ENCODE measurements at regions not wholly inside any gene's neighbourhood (a gene's known extent, or its start where the extent isn't known, plus 50 kb on each side); places are given as distances from the start of the nearest gene placed in this dataset.
"Not testable (repeated sequence)": the region's sequence is repeated elsewhere in the genome, so short reads cannot be mapped to it uniquely, and the experiment has no call there.

- DNase-seq (ENCODE audit: insufficient read length, low spot score): no peak
- FAIRE-seq: no peak
- no peak for TF ChIP-seq CTCF (IDR thresholded peaks at IDR 0.05; ENCODE audit: insufficient read depth, missing control alignments)
Observed at GRCh38 chr3:73143401-73143800, 81.9 kb downstream of the EBLN2 start.

GRCh38 chr3:73143821-73144237, 82.4 kb downstream of the EBLN2 start:
- no peak for TF ChIP-seq CTCF (IDR thresholded peaks at IDR 0.05; ENCODE audit: insufficient read depth, missing control alignments)
- FAIRE-seq (no peak), DNase-seq (ENCODE audit: insufficient read length, low spot score) (no peak)

- DNase-seq (ENCODE audit: insufficient read length, low spot score) (no peak), FAIRE-seq (no peak)
- no peak for TF ChIP-seq CTCF (IDR thresholded peaks at IDR 0.05; ENCODE audit: insufficient read depth, missing control alignments)
Observed at GRCh38 chr3:73144276-73144675, 82.8 kb downstream of the EBLN2 start.

- FAIRE-seq: no peak
- TF ChIP-seq CTCF (IDR thresholded peaks at IDR 0.05; ENCODE audit: insufficient read depth, missing control alignments): no peak
- no peak for DNase-seq (ENCODE audit: insufficient read length, low spot score)
Observed at GRCh38 chr3:73144828-73145227, 83.4 kb downstream of the EBLN2 start.

- DNase-seq (ENCODE audit: insufficient read length, low spot score); FAIRE-seq: not testable (repeated sequence)
Observed at GRCh38 chr3:73147479-73147878, 86.0 kb downstream of the EBLN2 start.

GRCh38 chr3:73148206-73148605, 86.7 kb downstream of the EBLN2 start:
- FAIRE-seq: no peak
- TF ChIP-seq CTCF (IDR thresholded peaks at IDR 0.05; ENCODE audit: insufficient read depth, missing control alignments): no peak
- DNase-seq (ENCODE audit: insufficient read length, low spot score): no peak

GRCh38 chr3:73148682-73149081, 87.2 kb downstream of the EBLN2 start:
- FAIRE-seq: no peak
- no peak for DNase-seq (ENCODE audit: insufficient read length, low spot score)
- no peak for TF ChIP-seq CTCF (IDR thresholded peaks at IDR 0.05; ENCODE audit: insufficient read depth, missing control alignments)

Data from D721Med (cell line).